ENCODE measurements at regions not wholly inside any gene's neighbourhood (a gene's known extent, or its start where the extent isn't known, plus 50 kb on each side); places are given as distances from the start of the nearest gene placed in this dataset.

DNA sequence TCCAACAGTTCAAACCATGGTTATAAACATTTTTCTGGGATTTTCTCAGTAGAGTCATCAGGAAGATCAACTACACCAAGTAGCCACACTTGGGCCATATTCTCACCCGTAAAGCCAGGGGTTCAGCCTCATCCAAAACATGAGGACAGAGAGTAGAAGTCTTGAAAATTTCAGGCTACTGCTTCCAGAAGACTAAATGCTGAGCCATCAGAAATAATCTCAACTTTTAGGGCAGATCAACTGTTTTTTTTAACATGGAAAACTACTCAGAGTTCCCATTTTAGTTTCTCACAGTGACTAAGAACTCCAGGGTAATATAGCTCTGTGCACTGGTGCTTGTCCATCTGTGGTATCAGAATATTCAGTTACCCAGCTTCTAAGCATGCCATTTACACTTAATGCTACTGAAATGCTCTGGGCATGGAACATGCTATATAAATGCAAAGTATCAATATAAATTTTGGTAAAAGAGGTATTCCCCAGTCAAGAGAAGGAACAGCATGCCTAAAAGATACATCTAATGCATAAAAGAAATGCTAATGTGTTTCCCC, 300.1 kb upstream of the LRRN1 start:
- TF ChIP-seq ELF4 (IDR thresholded peaks at IDR 0.05): no peak
- TF ChIP-seq SP1 (IDR thresholded peaks at IDR 0.05): no peak
- no peak for TF ChIP-seq FOXA1 (IDR thresholded peaks at IDR 0.05)
- TF ChIP-seq CTBP1 (IDR thresholded peaks at IDR 0.05; ENCODE audit: borderline replicate concordance): no peak
- no peak for TF ChIP-seq SUZ12 (IDR thresholded peaks at IDR 0.05)
- TF ChIP-seq BHLHE40 (IDR thresholded peaks at IDR 0.05; ENCODE audit: borderline replicate concordance): no peak
- TF ChIP-seq, protein P1, sequence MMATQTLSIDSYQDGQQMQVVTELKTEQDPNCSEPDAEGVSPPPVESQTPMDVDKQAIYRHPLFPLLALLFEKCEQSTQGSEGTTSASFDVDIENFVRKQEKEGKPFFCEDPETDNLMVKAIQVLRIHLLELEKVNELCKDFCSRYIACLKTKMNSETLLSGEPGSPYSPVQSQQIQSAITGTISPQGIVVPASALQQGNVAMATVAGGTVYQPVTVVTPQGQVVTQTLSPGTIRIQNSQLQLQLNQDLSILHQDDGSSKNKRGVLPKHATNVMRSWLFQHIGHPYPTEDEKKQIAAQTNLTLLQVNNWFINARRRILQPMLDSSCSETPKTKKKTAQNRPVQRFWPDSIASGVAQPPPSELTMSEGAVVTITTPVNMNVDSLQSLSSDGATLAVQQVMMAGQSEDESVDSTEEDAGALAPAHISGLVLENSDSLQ (IDR thresholded peaks at IDR 0.05): no peak
- no peak for TF ChIP-seq HDGF (IDR thresholded peaks at IDR 0.05; ENCODE audit: borderline replicate concordance)
- TF ChIP-seq FOXM1 (IDR thresholded peaks at IDR 0.05; ENCODE audit: borderline replicate concordance): no peak
- no peak for TF ChIP-seq NFRKB (IDR thresholded peaks at IDR 0.05)
- TF ChIP-seq FOXK2 (IDR thresholded peaks at IDR 0.05): no peak
- TF ChIP-seq L3MBTL2 (conservative IDR thresholded peaks at IDR 0.05): no peak
- TF ChIP-seq LEF1 (IDR thresholded peaks at IDR 0.05; ENCODE audit: borderline replicate concordance): no peak
- no peak for TF ChIP-seq TARDBP (IDR thresholded peaks at IDR 0.05)
